Mesothelial cell of epicardium (in vitro differentiated cells): ENCODE measurements at regions not wholly inside any gene's neighbourhood (a gene's known extent, or its start where the extent isn't known, plus 50 kb on each side); places are given as distances from the start of the nearest gene placed in this dataset.
"Not testable (repeated sequence)": the region's sequence is repeated elsewhere in the genome, so short reads cannot be mapped to it uniquely, and the experiment has no call there.

ENCODE experiments used
- DNase-seq, 2 experiments: peaks; one replicate each; pipeline ENCODE4 v3.0.0; 2021; ENCODE audit warnings: low spot score in 2 of 2; ENCODE audit not compliant: unreplicated experiment in 2 of 2
- H3K27ac Mint-ChIP-seq: 2 replicates; pipeline ENCODE4 v1.8.0; 2021; ENCODE audit warnings: mixed read lengths
- H3K27me3 Mint-ChIP-seq: 2 replicates; pipeline ENCODE4 v1.8.0; 2021; ENCODE audit warnings: low read depth, mixed read lengths
- H3K36me3 Mint-ChIP-seq: 2 replicates; pipeline ENCODE4 v1.8.0; 2021; ENCODE audit warnings: mixed read lengths
- H3K4me1 Mint-ChIP-seq: 2 replicates; pipeline ENCODE4 v1.8.0; 2021; ENCODE audit warnings: mixed read lengths
- H3K4me3 Mint-ChIP-seq: 2 replicates; pipeline ENCODE4 v1.8.0; 2021; ENCODE audit warnings: mild to moderate bottlenecking, moderate library complexity, mixed read lengths
- H3K9me3 Mint-ChIP-seq: 2 replicates; pipeline ENCODE4 v1.8.0; 2021; ENCODE audit warnings: mixed read lengths
- CTCF ChIP-seq: fragments of 200-600 bp; sonication (generic); IDR thresholded peaks from one replicate; pipeline ENCODE4 v1.5.0; 2021; ENCODE audit warnings: antibody characterized with exemption; ENCODE audit not compliant: unreplicated experiment

GRCh38 chr1:121483234-121483633 lies 298.5 kb downstream of the SRGAP2C start:
- no peaks in the 10 kb centered on the region for H3K27me3 Mint-ChIP-seq
- no peak for DNase-seq
- no peak overlapping the region for H3K27ac Mint-ChIP-seq
- no peak for TF ChIP-seq CTCF
- H3K4me1 Mint-ChIP-seq, result no peaks in the 10 kb centered on the region
- no peaks in the 10 kb centered on the region for H3K36me3 Mint-ChIP-seq
- peaks cover 16% of the 10 kb centered on the region for H3K9me3 Mint-ChIP-seq
- no peak overlapping the region for H3K4me3 Mint-ChIP-seq

- H3K27me3 Mint-ChIP-seq, result no peaks in the 10 kb centered on the region
- no peak for DNase-seq
- H3K4me3 Mint-ChIP-seq, result no peak overlapping the region
- no peaks in the 10 kb centered on the region for H3K4me1 Mint-ChIP-seq
- peaks cover 13% of the 10 kb centered on the region for H3K9me3 Mint-ChIP-seq
- TF ChIP-seq CTCF, result no peak
- no peak overlapping the region for H3K27ac Mint-ChIP-seq
- H3K36me3 Mint-ChIP-seq, result no peaks in the 10 kb centered on the region
Measured at GRCh38 chr1:121483961-121484424, 299.2 kb downstream of the SRGAP2C start.

GRCh38 chr1:121494796-121495195 lies 310.0 kb downstream of the SRGAP2C start:
- H3K36me3 Mint-ChIP-seq, H3K27me3 Mint-ChIP-seq, H3K27ac Mint-ChIP-seq, DNase-seq, H3K9me3 Mint-ChIP-seq, H3K4me3 Mint-ChIP-seq, H3K4me1 Mint-ChIP-seq: not testable (repeated sequence)

- not testable (repeated sequence) for H3K4me3 Mint-ChIP-seq, H3K27me3 Mint-ChIP-seq, H3K4me1 Mint-ChIP-seq, H3K27ac Mint-ChIP-seq, H3K36me3 Mint-ChIP-seq, DNase-seq
- peaks cover 19% of the 10 kb centered on the region for H3K9me3 Mint-ChIP-seq
Measured at GRCh38 chr1:121511455-121511854, 326.7 kb downstream of the SRGAP2C start.

- H3K4me3 Mint-ChIP-seq, H3K36me3 Mint-ChIP-seq, H3K27ac Mint-ChIP-seq, DNase-seq, H3K27me3 Mint-ChIP-seq, H3K4me1 Mint-ChIP-seq: not testable (repeated sequence)
- peaks cover 19% of the 10 kb centered on the region for H3K9me3 Mint-ChIP-seq
Measured at GRCh38 chr1:121511876-121512275, 327.1 kb downstream of the SRGAP2C start.

GRCh38 chr1:121515235-121515634 lies 330.5 kb downstream of the SRGAP2C start:
- peaks cover 6% of the 10 kb centered on the region for H3K4me1 Mint-ChIP-seq
- H3K36me3 Mint-ChIP-seq, result no peaks in the 10 kb centered on the region
- no peak for TF ChIP-seq CTCF
- peaks cover 3% of the 10 kb centered on the region for H3K27me3 Mint-ChIP-seq
- H3K4me3 Mint-ChIP-seq, result no peak overlapping the region
- H3K9me3 Mint-ChIP-seq, result peaks cover 3% of the 10 kb centered on the region
- DNase-seq, result no peak
- H3K27ac Mint-ChIP-seq, result no peak overlapping the region

- Mint-ChIP-seq H3K36me3 (no peaks in the 10 kb centered on the region), H3K4me1 (peaks cover 6% of the 10 kb centered on the region), H3K4me3 (no peak overlapping the region), H3K27ac (no peak overlapping the region), H3K9me3 (peaks cover 3% of the 10 kb centered on the region), H3K27me3 (peaks cover 3% of the 10 kb centered on the region)
- no peak for DNase-seq
- no peak for TF ChIP-seq CTCF
Measured at GRCh38 chr1:121516234-121516967, 331.6 kb downstream of the SRGAP2C start.
